ENCODE measurements at regions not wholly inside any gene's neighbourhood (a gene's known extent, or its start where the extent isn't known, plus 50 kb on each side); places are given as distances from the start of the nearest gene placed in this dataset.
"Not testable (repeated sequence)": the region's sequence is repeated elsewhere in the genome, so short reads cannot be mapped to it uniquely, and the experiment has no call there.

DNA sequence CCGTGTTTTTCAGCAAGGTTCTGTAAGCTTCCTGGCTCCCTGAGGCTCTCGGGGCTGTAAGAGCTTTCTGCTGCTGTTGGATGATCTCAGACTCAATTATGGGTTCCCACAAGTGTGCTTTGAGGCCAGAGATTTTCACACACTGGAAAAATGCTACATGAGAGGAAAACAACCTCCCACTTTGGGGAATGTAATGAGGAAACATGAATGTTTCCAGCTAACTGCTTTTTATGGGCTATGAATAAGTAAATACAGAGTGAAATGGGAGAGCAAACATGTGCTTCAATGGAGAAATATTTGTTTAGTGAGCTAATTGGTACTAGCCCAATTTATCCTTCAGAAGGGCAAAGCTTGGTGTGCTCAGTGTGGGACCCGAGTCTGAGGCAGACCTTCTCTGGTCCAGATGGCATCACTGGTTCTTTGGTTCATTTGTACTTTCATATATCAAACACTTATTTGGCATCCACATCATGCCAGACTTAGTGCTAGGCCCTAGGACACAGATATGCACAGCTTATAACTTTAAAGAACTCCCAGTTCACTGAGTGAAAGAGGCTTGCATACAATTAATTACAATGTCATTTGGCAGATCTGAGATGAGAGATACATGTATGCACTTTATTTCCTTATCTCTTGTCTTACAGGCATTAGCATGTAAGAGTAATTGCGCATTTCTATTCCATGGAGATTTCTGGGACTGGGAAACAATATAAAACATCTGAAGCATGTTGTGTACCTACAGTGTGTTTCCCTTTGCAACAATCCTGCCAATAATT lies 248.8 kb downstream of the RDH14 start:
- no peak for DNase-seq (ENCODE audit: low spot score)

GRCh38 chr2:18309627-18310026 lies 250.8 kb downstream of the RDH14 start:
- DNase-seq (ENCODE audit: low spot score): no peak

DNA sequence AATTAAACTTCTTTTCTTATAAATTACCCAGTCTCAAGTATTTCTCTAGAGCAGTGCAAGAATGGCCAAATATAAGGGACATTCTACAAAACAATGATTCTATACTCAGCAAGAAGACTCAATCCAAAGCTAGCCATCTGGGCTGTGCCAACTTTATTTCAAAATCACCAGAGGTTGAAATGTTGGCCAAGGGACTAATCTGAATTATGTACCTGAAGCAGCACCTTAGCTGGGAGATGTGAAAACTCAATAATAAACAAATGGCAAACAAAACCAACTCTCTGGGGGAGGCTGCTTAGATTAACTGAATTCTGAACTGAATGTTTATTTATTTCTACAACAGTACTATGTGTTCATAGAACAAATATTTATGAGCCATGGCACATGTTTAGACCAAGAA lies 251.3 kb downstream of the RDH14 start:
- no peak for DNase-seq (ENCODE audit: low spot score)

DNA sequence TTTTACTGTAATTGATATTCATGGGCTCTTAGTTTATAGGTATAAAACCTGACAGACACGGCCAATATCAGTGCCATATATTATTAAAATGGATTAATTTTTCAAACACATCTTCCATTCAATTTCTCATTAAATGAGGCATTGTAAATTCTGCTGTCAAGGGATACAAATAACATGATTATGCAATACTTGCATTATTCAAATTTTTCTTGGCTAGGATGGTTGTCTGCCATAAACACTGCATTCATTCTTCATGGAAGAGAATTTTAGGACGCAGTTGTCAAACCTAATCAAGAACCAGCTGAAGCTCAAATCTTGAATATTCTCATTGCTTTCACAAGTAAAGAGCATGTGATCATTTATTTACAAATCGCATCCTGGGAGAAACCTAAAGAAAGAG lies 255.6 kb downstream of the RDH14 start:
- no peak for DNase-seq (ENCODE audit: low spot score)

DNA sequence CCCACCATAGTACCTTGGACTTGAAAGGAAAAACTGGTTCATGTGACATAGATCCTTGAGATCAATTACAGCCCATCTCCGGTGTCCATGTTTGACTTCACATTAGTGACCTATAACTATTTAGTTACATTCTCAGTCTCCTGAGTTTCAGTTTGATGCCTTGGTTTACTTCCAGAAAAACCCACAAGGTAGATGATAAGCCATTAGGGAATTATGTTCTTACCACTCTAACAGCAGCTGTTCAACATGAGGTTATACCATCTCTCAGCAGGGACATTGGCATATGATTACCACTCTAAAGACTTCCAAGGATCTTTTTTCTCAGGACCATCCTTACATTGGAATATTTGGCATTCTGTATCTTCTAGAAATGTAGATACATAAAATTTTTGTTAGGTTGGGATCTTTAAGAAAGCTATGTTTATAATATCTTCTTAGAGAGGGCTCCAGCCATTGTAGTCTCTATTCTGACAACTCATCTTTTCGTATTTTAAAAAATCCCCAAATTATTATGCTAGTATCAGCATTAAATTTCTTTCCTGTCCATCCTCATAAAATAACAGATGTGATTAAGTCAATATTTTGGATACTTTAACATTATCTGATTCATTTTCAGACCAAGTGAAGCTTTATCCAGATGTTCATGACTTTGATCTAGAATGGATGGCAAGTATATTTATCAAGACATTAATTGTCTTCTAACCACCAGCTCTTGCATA lies 258.9 kb downstream of the RDH14 start:
- no peak for DNase-seq (ENCODE audit: low spot score)

- DNase-seq (ENCODE audit: low spot score): peak; percentile 90
Observed at GRCh38 chr2:18299423-18300212, 260.8 kb downstream of the RDH14 start.

- DNase-seq (ENCODE audit: low spot score): no peak
Observed at GRCh38 chr2:18297534-18298058, 262.9 kb downstream of the RDH14 start.

DNA sequence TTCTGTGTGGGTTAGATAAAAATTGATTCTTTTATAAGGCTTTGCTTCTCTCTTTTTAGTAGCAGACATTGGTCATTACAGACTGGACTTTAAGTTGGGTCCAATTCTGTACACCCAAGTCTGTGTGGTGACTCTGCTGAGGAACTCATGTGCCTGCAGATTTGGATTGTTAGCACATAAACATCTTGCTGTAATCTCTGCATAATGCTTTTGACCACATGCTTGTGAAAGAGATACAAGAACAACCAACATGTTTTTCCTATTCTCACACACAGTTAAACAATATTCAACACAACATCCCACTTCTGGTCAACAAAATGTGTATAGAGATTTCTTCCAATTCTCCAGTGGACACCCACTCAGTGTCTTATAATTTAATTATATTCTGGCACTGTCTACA lies 270.1 kb downstream of the RDH14 start:
- no peak for DNase-seq (ENCODE audit: low spot score)

DNA sequence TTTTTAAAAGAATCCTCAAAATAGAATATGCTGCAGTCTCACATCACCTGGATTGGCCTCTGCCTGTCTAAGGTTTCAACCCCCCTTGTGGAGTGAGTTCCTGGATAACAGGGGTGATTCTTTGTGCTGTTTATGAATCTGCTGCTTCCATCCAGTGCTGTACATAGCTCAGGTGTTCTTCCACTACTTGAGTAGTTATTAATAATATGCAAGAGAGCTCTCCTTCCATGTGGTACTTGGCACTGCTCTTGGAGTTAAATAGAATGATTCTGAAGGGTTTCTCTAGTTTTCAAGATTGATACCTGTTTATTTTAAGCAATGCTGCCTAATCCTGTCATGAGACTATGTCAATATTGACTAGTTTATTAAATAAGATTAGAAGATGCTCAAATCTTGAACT lies 273.6 kb downstream of the RDH14 start:
- no peak for DNase-seq (ENCODE audit: low spot score)

DNA sequence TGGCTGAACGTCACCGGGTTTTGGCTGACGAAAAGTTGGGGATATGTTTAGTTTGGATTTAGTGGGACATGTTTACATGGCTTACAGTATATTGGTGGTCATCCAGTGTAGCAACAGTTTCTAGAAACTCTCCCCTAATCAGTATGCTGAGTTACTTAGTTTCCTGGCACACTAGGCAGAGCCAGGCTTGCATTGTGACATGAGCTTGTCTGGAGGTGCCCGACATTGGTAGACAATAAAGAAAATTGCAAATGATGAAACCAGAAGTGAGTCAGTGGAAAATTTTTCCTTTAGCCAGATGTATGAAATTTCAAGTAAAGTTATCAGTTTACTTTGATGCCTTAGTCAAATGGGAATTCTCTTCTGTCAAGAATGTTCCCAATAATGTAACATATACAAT lies 276.1 kb downstream of the RDH14 start:
- DNase-seq (ENCODE audit: low spot score): no peak

DNA sequence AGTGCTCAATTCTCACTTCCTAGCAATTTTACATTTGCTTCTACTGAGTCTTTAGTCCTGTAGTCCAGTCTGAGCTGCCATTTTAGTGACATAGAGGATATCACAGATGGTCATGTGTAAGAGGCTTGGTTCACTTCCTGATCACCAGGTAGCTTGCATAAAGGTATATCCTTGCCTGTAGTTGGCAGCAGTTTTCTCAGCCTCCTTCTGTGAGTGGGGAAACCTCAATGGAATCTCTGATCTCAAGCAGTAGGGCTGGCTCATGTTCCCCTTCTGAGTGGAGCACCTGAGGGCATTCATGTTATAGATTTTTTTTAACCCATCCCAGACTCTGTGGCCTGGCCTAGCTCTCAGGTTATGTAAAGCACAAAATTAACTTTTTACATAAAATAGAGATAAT lies 278.4 kb downstream of the RDH14 start:
- DNase-seq (ENCODE audit: low spot score): no peak

GRCh38 chr2:18276583-18277075 lies 283.8 kb downstream of the RDH14 start:
- no peak for DNase-seq (ENCODE audit: low spot score)

GRCh38 chr2:18273205-18273604 lies 287.2 kb downstream of the RDH14 start:
- no peak for DNase-seq (ENCODE audit: low spot score)

GRCh38 chr2:18272148-18272494 lies 288.3 kb downstream of the RDH14 start:
- DNase-seq (ENCODE audit: low spot score): no peak

DNA sequence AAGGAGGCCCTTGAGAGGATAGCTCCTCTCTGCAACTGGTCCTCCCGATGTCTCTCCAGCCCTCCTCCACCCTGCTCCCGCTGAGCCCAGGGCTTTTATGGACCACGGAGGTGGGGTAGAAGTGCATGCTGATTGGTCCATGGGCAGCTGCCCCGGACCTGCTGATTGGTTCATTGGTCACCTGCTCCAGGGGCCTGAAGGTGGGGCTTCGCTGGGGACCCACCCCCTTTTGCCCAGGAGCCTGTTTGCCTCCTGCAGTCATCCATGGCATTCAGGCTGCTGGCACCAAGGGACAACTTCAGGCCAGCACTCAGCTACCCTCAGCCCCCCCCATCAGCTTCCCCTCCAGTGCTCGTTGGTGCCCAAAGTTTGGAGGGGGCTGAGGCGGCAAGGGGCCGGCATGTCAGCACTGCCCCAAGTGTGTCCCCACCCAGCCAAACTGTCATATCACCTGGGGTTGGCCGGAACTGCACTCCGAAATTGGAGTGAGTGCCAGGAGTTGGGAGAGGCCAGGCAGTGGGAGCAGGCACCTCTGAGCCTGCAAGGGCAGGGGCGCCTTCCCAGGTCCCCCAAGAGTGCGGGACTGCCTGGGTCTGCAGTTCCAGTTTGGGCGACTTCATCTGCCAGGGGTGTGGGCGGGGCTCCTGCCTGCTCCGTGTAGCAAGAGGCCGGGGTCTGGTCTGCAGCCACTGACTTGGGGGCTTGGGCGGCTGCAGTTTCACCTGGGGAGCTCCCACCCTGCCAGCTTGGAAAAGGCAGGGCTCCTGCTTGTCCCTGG lies 288.9 kb downstream of the RDH14 start:
- DNase-seq (ENCODE audit: low spot score): no peak

DNA sequence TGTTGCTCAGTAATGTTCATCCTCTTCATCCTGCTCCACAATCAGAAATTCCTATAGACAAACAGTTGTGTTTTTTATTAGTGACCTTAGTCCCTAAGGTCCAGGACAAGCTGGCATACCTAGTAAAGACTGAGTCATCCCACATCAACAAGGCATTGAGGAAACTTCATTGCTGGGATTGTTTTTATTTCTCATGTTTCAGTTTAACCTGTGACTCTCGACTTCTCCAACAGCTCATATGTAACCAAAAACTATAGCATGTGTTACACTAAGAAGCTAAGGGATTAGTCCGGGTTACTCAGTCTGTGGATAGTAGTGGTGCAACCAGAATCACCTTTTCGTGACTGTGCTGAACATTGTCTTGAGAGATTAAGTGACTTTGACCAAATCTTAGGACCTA lies 292.1 kb downstream of the RDH14 start:
- DNase-seq (ENCODE audit: low spot score): no peak

DNA sequence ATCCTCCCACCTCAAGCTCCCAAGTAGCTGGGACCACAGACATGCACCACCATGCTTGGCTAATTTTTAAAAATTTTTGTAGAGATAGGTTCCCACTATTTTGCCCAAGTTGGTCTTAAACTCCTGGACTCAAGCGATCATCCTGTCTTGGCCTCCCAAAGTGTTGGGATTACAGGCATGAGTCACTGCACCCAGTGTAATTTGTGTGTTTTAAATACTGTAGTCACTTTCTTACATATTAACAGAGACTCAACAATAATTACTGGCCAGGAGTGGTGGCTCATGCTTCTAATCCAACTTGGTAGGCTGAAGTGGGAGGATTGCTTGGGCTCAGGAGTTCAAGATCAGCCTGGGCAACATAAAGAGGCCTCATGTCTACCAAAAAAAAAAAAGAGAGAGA lies 293.0 kb downstream of the RDH14 start:
- DNase-seq (ENCODE audit: low spot score): no peak

DNA sequence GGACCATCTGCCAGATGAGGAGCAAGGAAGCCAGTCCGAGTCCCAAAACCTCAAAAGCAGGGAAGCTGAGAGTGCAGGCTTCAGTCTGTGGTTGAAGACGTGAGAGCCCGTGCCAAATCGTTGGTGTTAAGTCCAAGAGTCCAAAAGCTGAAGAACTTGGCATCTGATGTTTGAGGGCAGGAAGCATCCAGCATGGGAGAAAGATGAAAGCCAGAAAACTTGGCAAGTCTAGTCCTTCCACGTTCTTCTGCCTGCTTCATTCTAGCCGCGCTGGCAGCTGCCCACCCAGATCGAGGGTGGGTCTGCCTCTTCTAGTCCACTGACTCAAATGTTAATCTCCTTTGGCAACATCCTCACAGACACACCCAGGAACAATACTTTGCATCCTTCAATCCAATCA lies 293.8 kb downstream of the RDH14 start:
- not testable (repeated sequence) for DNase-seq (ENCODE audit: low spot score)

GRCh38 chr2:18265614-18266586 lies 294.6 kb downstream of the RDH14 start:
- no peak for DNase-seq (ENCODE audit: low spot score)

GRCh38 chr2:18262601-18263000 lies 297.9 kb downstream of the RDH14 start:
- no peak for DNase-seq (ENCODE audit: low spot score)
